GM19043 (cell line): ENCODE measurements at regions not wholly inside any gene's neighbourhood (a gene's known extent, or its start where the extent isn't known, plus 50 kb on each side); places are given as distances from the start of the nearest gene placed in this dataset.

Source experiments
- ATAC-seq: cut with Tn5 transposase; IDR thresholded peaks from one replicate; pipeline ENCODE4 v1.9.1; 2021; ENCODE audit warnings: low read depth; ENCODE audit not compliant: unreplicated experiment

- ATAC-seq, result no peak
These were observed 283.9 kb upstream of the MAN1A1 start for GRCh38 chr6:119633461-119633860.

- no peak for ATAC-seq
These were observed 281.1 kb upstream of the MAN1A1 start for GRCh38 chr6:119630561-119631192.

- no peak for ATAC-seq
These were observed 279.4 kb upstream of the MAN1A1 start for GRCh38 chr6:119628691-119629594.

GRCh38 chr6:119627908-119628669 lies 278.5 kb upstream of the MAN1A1 start:
- ATAC-seq, result no peak

- ATAC-seq, result no peak
These were observed 277.5 kb upstream of the MAN1A1 start for GRCh38 chr6:119626884-119627619.

GRCh38 chr6:119620846-119621555 lies 271.4 kb upstream of the MAN1A1 start:
- no peak for ATAC-seq

- ATAC-seq, result no peak
These were observed 264.6 kb upstream of the MAN1A1 start for GRCh38 chr6:119614138-119614537.

GRCh38 chr6:119612911-119613381 lies 263.4 kb upstream of the MAN1A1 start:
- ATAC-seq, result no peak

GRCh38 chr6:119612176-119612891 lies 262.8 kb upstream of the MAN1A1 start:
- ATAC-seq, result no peak

- no peak for ATAC-seq
These were observed 261.2 kb upstream of the MAN1A1 start for GRCh38 chr6:119610754-119611153.

- no peak for ATAC-seq
These were observed 260.7 kb upstream of the MAN1A1 start for GRCh38 chr6:119610265-119610664.

- no peak for ATAC-seq
These were observed 260.3 kb upstream of the MAN1A1 start for GRCh38 chr6:119609865-119610264.

GRCh38 chr6:119608994-119609393 lies 259.4 kb upstream of the MAN1A1 start:
- no peak for ATAC-seq

GRCh38 chr6:119604124-119604523 lies 254.6 kb upstream of the MAN1A1 start:
- ATAC-seq, result no peak

GRCh38 chr6:119603501-119603900 lies 253.9 kb upstream of the MAN1A1 start:
- no peak for ATAC-seq

GRCh38 chr6:119602215-119603178 lies 252.9 kb upstream of the MAN1A1 start:
- ATAC-seq, result no peak

- ATAC-seq, result no peak
These were observed 249.3 kb upstream of the MAN1A1 start for GRCh38 chr6:119598883-119599282.

- ATAC-seq, result no peak
These were observed 245.3 kb upstream of the MAN1A1 start for GRCh38 chr6:119594907-119595306.
